Right lobe of liver (tissue), 4 donors: ENCODE measurements at regions not wholly inside any gene's neighbourhood (a gene's known extent, or its start where the extent isn't known, plus 50 kb on each side); places are given as distances from the start of the nearest gene placed in this dataset.

Experiments
- POLR2A ChIP-seq: fragments of 450-650 bp; IDR thresholded peaks from one replicate; pipeline ENCODE4 v1.6.1; 2017; ENCODE audit warnings: antibody characterized with exemption, mild to moderate bottlenecking
- TF ChIP-seq, protein P1 (sequence below), 4 donors: fragments of 200-600 bp in 3 of 4; fragments of 450-650 bp in 1 of 4; IDR thresholded peaks; one replicate each; pipeline versions ENCODE4 v1.5.1 to v1.8.0; 2016 to 2022; ENCODE audit warnings: antibody characterized with exemption in 4 of 4, mild to moderate bottlenecking in 2 of 4
- donor health status: DM: no; HTN: no; CAD: no.
- donor health status: DM: no; HTN: no; CAD: no.
- donor health status: DM: no; HTN: yes; CAD: no.

DNA sequence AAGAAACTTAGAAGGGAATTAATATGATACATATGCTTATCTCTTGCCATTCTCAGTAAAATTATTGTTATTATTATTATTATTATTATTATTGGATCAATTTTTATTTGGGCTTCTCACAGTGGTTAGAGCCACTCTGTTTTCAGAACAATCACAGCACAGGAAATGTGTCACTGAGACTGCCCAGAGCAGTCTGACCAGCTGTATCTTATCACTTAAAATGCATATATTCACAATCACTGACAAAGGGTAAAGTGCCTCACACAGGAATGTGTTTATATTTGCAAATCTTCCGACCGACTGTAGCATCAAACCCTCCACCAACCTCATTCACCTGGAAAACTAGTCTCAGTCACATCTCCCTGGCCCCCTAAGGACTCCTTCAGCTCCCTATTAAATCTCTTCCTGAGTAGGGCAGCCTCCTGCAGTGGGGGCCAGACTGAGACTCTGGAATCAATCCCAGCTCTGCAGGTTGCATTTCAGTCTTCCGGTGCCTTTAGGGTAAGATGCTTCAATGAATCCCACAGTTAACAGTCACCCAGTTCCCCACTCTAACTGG, 738.3 kb upstream of the SLITRK5 start:
- TF ChIP-seq, protein P1, sequence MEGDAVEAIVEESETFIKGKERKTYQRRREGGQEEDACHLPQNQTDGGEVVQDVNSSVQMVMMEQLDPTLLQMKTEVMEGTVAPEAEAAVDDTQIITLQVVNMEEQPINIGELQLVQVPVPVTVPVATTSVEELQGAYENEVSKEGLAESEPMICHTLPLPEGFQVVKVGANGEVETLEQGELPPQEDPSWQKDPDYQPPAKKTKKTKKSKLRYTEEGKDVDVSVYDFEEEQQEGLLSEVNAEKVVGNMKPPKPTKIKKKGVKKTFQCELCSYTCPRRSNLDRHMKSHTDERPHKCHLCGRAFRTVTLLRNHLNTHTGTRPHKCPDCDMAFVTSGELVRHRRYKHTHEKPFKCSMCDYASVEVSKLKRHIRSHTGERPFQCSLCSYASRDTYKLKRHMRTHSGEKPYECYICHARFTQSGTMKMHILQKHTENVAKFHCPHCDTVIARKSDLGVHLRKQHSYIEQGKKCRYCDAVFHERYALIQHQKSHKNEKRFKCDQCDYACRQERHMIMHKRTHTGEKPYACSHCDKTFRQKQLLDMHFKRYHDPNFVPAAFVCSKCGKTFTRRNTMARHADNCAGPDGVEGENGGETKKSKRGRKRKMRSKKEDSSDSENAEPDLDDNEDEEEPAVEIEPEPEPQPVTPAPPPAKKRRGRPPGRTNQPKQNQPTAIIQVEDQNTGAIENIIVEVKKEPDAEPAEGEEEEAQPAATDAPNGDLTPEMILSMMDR (IDR thresholded peaks at IDR 0.05), result no peak
- TF ChIP-seq POLR2A, result no peak
